GM21381 (cell line): ENCODE measurements at regions not wholly inside any gene's neighbourhood (a gene's known extent, or its start where the extent isn't known, plus 50 kb on each side); places are given as distances from the start of the nearest gene placed in this dataset.

Experiments used
- ATAC-seq: cut with Tn5 transposase; IDR thresholded peaks from one replicate; pipeline ENCODE4 v1.9.1; 2021; ENCODE audit warnings: mild to moderate bottlenecking, moderate library complexity; ENCODE audit not compliant: unreplicated experiment

GRCh38 chr4:36709991-36710390 is 428.6 kb downstream of the DTHD1 start:
- ATAC-seq: no peak

- no peak for ATAC-seq
Observed at GRCh38 chr4:36712013-36712412, 430.6 kb downstream of the DTHD1 start.

DNA sequence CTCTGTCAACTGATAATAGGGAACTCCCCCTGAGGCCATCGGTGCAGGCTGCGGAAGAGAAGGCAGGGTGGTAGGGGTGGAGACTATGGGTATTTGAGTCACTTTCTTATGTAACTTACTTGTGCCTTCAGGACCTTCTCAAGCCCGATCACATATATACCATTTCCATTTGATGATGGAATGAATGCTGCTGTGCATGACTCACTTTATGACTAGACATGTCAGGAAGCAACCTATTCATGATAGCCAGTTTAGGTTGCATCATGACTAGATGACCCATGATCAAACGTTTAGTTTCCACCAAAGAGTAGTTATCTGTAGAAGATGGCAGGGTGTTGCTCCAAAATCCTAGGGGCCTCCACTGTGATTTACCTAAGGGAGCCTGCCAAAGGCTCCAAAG is 435.5 kb downstream of the DTHD1 start:
- no peak for ATAC-seq

- no peak for ATAC-seq
Observed at GRCh38 chr4:36719425-36719824, 438.0 kb downstream of the DTHD1 start.

DNA sequence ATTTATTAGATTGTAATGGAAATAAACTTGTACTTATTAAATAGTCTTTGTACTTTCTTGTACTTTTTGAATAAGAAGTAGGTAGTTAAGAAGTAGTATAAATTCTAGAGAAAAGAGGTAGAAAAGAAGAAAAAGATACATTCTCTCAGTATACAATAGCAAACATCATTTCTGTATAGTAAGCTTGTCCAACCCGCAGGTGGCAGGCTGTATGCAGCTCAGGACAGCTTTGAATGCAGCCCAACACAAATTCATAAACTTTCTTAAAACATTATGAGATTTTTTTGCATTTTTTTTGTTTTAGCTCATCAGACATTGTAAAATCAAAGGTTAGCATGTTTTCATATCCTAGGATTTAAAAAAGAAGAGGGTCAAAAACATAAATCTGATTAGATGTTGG is 441.6 kb downstream of the DTHD1 start:
- no peak for ATAC-seq

DNA sequence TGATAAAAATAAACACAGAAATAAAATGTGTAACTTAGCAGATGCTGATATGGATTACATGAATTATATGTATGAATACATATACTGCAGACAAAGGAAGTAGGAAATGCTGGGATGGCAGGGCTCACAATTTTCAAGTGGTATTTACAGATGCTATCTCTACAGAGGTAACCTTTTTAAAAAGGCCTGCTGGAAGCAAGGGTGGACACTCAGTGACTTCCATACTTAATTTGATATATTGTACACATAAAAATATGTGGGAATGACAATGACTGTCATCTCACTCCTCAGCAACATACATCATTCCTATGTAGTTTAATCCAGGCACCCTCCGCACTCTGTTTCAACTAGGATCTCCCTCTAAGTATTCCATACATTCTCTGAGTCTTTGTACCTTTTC is 452.9 kb downstream of the DTHD1 start:
- no peak for ATAC-seq

DNA sequence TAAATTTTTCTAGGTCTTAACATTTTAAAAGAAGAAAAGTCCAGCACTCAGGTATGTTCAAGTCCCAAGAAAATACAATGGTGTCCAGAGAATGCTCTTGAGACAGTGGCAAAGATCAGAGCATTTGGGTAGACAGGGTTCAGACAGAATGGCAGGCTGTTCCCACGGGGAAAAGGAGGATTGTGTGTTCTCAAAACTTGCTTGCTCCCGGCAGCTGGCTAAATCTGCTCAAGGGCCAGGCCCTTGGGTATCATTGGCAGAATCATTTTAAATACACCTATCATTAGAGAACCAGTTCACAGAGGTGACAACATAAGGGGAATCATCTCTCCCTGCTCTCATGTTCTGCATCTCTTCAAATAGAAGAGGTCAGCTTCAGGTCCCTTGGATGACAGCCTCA is 456.3 kb downstream of the DTHD1 start:
- ATAC-seq: no peak

DNA sequence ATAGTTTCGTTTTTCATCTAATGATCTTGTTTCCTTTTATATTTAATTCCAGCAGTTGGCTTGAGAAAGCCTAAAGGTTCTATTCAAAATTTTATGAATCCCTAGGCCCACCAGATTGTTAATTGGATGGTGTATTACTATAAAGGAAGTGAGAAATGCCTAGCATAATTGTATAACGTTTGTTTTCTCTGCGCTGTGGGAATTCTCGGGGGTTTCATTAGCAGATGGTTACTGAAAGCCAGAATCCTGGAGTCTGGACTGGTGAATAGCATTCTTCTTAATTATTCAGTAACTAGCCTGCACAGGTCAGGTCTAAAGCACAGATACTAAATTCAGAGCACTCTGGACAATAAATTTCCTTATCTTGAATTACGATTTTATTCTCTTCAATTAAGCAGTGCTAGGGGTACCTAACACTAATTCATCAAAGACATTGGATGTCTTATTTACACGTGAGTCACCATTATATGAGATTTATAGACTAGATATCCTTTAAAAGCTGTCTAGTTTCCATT is 459.4 kb downstream of the DTHD1 start:
- no peak for ATAC-seq

DNA sequence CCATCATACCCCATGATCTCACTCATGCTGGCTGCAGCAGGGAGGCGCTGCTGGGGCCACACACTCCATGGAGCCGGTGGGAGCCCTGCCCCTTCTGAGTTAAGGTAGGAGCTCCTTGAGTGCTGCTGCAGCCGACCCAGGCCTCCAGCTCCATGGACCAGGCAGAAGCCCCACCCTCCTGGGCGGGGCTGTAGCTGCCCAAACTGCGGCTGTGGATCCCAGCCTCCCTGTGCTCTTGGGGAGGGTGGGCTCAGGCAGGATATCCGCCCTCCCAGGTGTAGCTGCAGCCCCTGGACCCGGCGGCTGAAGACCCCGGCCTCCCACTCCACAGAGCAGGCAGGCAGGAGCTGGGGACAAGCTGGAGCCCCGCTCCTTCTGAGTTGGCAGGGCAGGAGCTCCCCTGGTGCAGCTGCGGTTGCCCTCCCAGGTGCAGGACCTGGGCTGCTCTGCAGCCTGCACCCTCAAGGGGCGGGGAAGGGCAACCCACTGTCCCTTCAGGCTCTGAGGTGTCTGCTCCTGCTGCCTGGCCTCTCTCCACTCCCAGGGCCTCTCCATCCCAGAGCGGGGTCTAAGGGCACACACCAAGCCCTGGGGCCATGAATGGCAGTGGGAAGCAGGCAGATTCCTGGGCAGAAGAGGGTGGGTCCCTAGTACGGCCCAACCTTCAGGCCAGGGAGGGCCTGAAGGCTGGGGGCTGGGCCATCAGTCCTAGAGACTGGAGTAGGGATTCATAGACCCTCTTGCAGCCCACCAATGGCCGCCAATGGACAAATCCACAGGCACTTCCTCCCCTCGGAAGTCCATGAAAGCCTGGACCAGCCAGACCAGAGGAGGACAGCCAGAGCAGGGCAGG is 466.1 kb downstream of the DTHD1 start:
- no peak for ATAC-seq

GRCh38 chr4:36753048-36753447 is 471.6 kb downstream of the DTHD1 start:
- no peak for ATAC-seq

GRCh38 chr4:36757580-36758311 is 476.3 kb downstream of the DTHD1 start:
- ATAC-seq: no peak

DNA sequence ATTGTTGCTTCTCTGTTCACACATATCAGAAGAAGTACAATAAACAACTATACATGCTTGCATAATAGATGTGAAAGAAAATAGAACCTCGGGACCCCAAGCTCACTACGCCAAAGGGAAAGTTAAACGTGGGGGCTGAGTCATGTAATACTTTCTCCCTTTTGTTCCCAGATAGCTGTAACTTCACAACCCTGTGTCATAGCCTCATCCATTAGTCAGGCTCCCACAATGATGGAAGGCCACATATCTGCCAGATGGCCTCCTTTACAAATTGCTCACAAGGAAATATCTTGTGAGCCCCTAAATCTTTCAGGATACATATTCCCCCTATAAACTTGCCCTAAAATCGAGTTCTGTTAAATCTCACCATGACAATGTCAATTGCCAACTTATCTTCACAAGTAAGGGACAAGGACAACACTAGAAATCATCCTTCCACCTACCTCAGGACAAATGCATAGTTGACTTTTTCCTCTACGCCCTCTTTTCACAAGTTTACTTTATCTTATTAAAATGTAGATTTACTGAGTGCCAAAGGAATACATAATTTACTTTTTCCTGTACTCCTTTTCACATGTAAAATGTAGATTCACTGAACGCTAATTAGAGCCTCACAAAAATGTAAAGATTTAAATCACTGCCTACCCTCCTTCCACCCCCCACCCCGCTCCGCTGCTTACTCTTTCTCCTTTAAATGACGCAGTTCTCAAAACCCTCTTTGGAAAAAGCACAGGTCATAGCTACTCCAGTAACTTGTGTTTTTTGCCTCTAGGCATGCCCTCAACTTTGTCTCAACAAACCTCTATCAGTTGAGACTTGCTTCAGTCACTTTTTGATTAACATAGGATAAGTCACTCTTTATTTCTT is 477.1 kb downstream of the DTHD1 start:
- no peak for ATAC-seq

- no peak for ATAC-seq
Observed at GRCh38 chr4:36761607-36762006, 480.2 kb downstream of the DTHD1 start.

DNA sequence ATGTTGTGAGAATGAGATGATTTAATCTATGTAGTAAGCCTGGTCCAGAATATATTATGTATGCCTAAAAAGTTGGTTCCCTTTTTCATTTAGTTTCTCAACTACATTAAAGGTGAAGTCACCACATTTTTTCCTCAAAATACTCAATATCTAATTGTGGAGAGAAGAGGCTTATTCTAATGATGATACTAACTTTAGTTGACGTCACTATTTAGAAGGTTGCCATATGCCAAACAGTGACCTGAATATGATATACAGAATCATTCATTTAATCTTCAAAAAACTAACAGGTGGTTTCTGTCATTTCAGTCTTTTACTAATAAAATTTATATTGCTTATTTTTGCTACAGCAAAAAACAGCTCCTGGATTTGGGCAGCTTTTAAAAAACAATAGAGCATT is 480.7 kb upstream of the NWD2 start:
- no peak for ATAC-seq

- ATAC-seq: no peak
Observed at GRCh38 chr4:36767596-36767995, 476.9 kb upstream of the NWD2 start.

- no peak for ATAC-seq
Observed at GRCh38 chr4:36771411-36772153, 473.0 kb upstream of the NWD2 start.

- no peak for ATAC-seq
Observed at GRCh38 chr4:36772154-36772516, 472.4 kb upstream of the NWD2 start.

GRCh38 chr4:36773467-36773866 is 471.1 kb upstream of the NWD2 start:
- ATAC-seq: no peak

- ATAC-seq: no peak
Observed at GRCh38 chr4:36775544-36775943, 469.0 kb upstream of the NWD2 start.

- ATAC-seq: no peak
Observed at GRCh38 chr4:36779601-36780000, 464.9 kb upstream of the NWD2 start.

DNA sequence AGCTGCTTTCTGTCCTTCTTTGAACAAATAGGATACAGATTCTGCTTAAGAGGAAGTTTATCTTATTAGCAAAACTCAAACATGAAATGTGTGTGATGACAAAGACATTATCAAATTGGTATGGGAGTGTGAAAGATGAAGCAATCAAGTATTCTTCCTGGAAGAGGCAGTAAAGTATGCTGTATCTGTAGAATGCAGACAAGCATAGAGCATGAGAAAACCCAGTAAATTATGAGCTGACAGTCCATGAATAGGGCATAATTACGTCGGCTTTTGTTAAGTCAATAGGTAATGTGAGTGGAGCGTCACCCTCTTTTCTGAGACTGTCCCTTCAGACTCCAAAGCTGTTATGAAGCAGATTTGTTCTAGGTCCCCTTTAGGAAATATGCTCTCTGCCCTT is 458.6 kb upstream of the NWD2 start:
- ATAC-seq: no peak
